ENCODE measurements at regions not wholly inside any gene's neighbourhood (a gene's known extent, or its start where the extent isn't known, plus 50 kb on each side); places are given as distances from the start of the nearest gene placed in this dataset.

- DNase-seq = no peak
Measured at GRCh38 chr17:73758245-73758644, 114.0 kb upstream of the SDK2 start.

- DNase-seq = no peak
Measured at GRCh38 chr17:73759324-73759723, 115.1 kb upstream of the SDK2 start.

- peak; percentile 97 for DNase-seq
Measured at GRCh38 chr17:73759734-73760438, 115.6 kb upstream of the SDK2 start.

- DNase-seq = peak; percentile 98
Measured at GRCh38 chr17:73760439-73760758, 116.2 kb upstream of the SDK2 start.

- DNase-seq = peak; percentile 78
Measured at GRCh38 chr17:73765824-73766563, 121.7 kb upstream of the SDK2 start.

- DNase-seq = no peak
Measured at GRCh38 chr17:73767696-73768095, 123.5 kb upstream of the SDK2 start.

GRCh38 chr17:73768691-73769090 lies 124.4 kb upstream of the SDK2 start:
- no peak for DNase-seq

GRCh38 chr17:73769479-73769878 lies 125.2 kb upstream of the SDK2 start:
- no peak for DNase-seq

- DNase-seq = peak; percentile 53
Measured at GRCh38 chr17:73770115-73770848, 126.0 kb upstream of the SDK2 start.

GRCh38 chr17:73770849-73771229 lies 126.6 kb upstream of the SDK2 start:
- no peak for DNase-seq

- DNase-seq = no peak
Measured at GRCh38 chr17:73772107-73772705, 128.0 kb upstream of the SDK2 start.

GRCh38 chr17:73773702-73774101 lies 129.5 kb upstream of the SDK2 start:
- no peak for DNase-seq

- no peak for DNase-seq
Measured at GRCh38 chr17:73774852-73775251, 130.6 kb upstream of the SDK2 start.

- DNase-seq = no peak
Measured at GRCh38 chr17:73776351-73777130, 132.3 kb upstream of the SDK2 start.

GRCh38 chr17:73777131-73777449 lies 132.8 kb upstream of the SDK2 start:
- DNase-seq = no peak

- DNase-seq = no peak
Measured at GRCh38 chr17:73782231-73782630, 138.0 kb upstream of the SDK2 start.

GRCh38 chr17:73782641-73783381 lies 138.6 kb upstream of the SDK2 start:
- peak; percentile 36 for DNase-seq

- no peak for DNase-seq
Measured at GRCh38 chr17:73783382-73783766, 139.1 kb upstream of the SDK2 start.

GRCh38 chr17:73783945-73784603 lies 139.8 kb upstream of the SDK2 start:
- DNase-seq = no peak

- no peak for DNase-seq
Measured at GRCh38 chr17:73785496-73785895, 141.3 kb upstream of the SDK2 start.

- DNase-seq = no peak
Measured at GRCh38 chr17:73785958-73786743, 141.9 kb upstream of the SDK2 start.
